ENCODE measurements at regions not wholly inside any gene's neighbourhood (a gene's known extent, or its start where the extent isn't known, plus 50 kb on each side); places are given as distances from the start of the nearest gene placed in this dataset.

GRCh38 chr2:163236553-163236952 lies 398.0 kb upstream of the KCNH7 start:
- H3K36me3 ChIP-seq (ENCODE audit: control insufficient read depth in 2 of 2, insufficient read depth in 2 of 2, low read length in 1 of 2) = no peaks in the 10 kb centered on the region
- H3K4me1 ChIP-seq (ENCODE audit: control insufficient read depth in 2 of 2, insufficient read depth in 2 of 2, low read length in 1 of 2) = no peaks in the 10 kb centered on the region
- H3K4me3 ChIP-seq (ENCODE audit: low read depth in 1 of 2, low read length in 2 of 2) = no peak overlapping the region
- no peaks in the 10 kb centered on the region for H3K27me3 ChIP-seq (ENCODE audit: control insufficient read depth in 1 of 2, insufficient read depth in 2 of 2, low read length in 2 of 2)
- peaks cover 2 to 8% of the 10 kb centered on the region in 2 donors for H3K9me3 ChIP-seq (ENCODE audit: control insufficient read depth in 2 of 2, insufficient read depth in 1 of 2, low read depth in 1 of 2, low read length in 1 of 2)
- H3K27ac ChIP-seq (ENCODE audit: low read depth in 2 of 2, low read length in 1 of 2) = no peak overlapping the region

- no peaks in the 10 kb centered on the region for H3K9me3 ChIP-seq (ENCODE audit: control insufficient read depth in 2 of 2, insufficient read depth in 1 of 2, low read depth in 1 of 2, low read length in 1 of 2)
- H3K36me3 ChIP-seq (ENCODE audit: control insufficient read depth in 2 of 2, insufficient read depth in 2 of 2, low read length in 1 of 2) = no peaks in the 10 kb centered on the region
- 88 to 90% methylated on average over 1 of the region's 1 CpG for WGBS, 2 donors
- no peaks in the 10 kb centered on the region for H3K4me1 ChIP-seq (ENCODE audit: control insufficient read depth in 2 of 2, insufficient read depth in 2 of 2, low read length in 1 of 2)
- H3K27me3 ChIP-seq (ENCODE audit: control insufficient read depth in 1 of 2, insufficient read depth in 2 of 2, low read length in 2 of 2) = no peaks in the 10 kb centered on the region
- H3K27ac ChIP-seq (ENCODE audit: low read depth in 2 of 2, low read length in 1 of 2) = no peak overlapping the region
- H3K4me3 ChIP-seq (ENCODE audit: low read depth in 1 of 2, low read length in 2 of 2) = no peak overlapping the region
Observed at GRCh38 chr2:163231666-163232065, 393.1 kb upstream of the KCNH7 start.

- Histone ChIP-seq H3K9me3 (ENCODE audit: control insufficient read depth in 2 of 2, insufficient read depth in 1 of 2, low read depth in 1 of 2, low read length in 1 of 2) (no peaks in the 10 kb centered on the region), H3K36me3 (ENCODE audit: control insufficient read depth in 2 of 2, insufficient read depth in 2 of 2, low read length in 1 of 2) (no peaks in the 10 kb centered on the region), H3K4me3 (ENCODE audit: low read depth in 1 of 2, low read length in 2 of 2) (no peak overlapping the region), H3K27ac (ENCODE audit: low read depth in 2 of 2, low read length in 1 of 2) (no peak overlapping the region), H3K27me3 (ENCODE audit: control insufficient read depth in 1 of 2, insufficient read depth in 2 of 2, low read length in 2 of 2) (no peaks in the 10 kb centered on the region), H3K4me1 (ENCODE audit: control insufficient read depth in 2 of 2, insufficient read depth in 2 of 2, low read length in 1 of 2) (no peaks in the 10 kb centered on the region)
- WGBS, 2 donors = 71 to 82% methylated on average over 3 of the region's 3 CpGs
Observed at GRCh38 chr2:163213661-163214081, 375.1 kb upstream of the KCNH7 start.

- no peaks in the 10 kb centered on the region for H3K27me3 ChIP-seq (ENCODE audit: control insufficient read depth in 1 of 2, insufficient read depth in 2 of 2, low read length in 2 of 2)
- 76 to 88% methylated on average over 1 of the region's 1 CpG for WGBS, 2 donors
- no peak overlapping the region for H3K27ac ChIP-seq (ENCODE audit: low read depth in 2 of 2, low read length in 1 of 2)
Observed at GRCh38 chr2:163210430-163210918, 371.9 kb upstream of the KCNH7 start.

GRCh38 chr2:163207693-163208370 lies 369.3 kb upstream of the KCNH7 start:
- H3K4me1 ChIP-seq (ENCODE audit: control insufficient read depth in 2 of 2, insufficient read depth in 2 of 2, low read length in 1 of 2) = no peaks in the 10 kb centered on the region

More at GRCh38 chr2:163210430-163210918, 371.9 kb upstream of the KCNH7 start:
- Histone ChIP-seq H3K4me3 (ENCODE audit: low read depth in 1 of 2, low read length in 2 of 2) (no peak overlapping the region), H3K36me3 (ENCODE audit: control insufficient read depth in 2 of 2, insufficient read depth in 2 of 2, low read length in 1 of 2) (no peaks in the 10 kb centered on the region), H3K9me3 (ENCODE audit: control insufficient read depth in 2 of 2, insufficient read depth in 1 of 2, low read depth in 1 of 2, low read length in 1 of 2) (no peaks in the 10 kb centered on the region), H3K4me1 (ENCODE audit: control insufficient read depth in 2 of 2, insufficient read depth in 2 of 2, low read length in 1 of 2) (no peaks in the 10 kb centered on the region)

GRCh38 chr2:163205589-163206254 lies 367.2 kb upstream of the KCNH7 start:
- 70 to 73% methylated on average over 7 of the region's 7 CpGs for WGBS, 2 donors
- no peaks in the 10 kb centered on the region for H3K27me3 ChIP-seq (ENCODE audit: control insufficient read depth in 1 of 2, insufficient read depth in 2 of 2, low read length in 2 of 2)
- H3K4me3 ChIP-seq (ENCODE audit: low read depth in 1 of 2, low read length in 2 of 2) = no peak overlapping the region
- no peaks in the 10 kb centered on the region for H3K4me1 ChIP-seq (ENCODE audit: control insufficient read depth in 2 of 2, insufficient read depth in 2 of 2, low read length in 1 of 2)
- H3K27ac ChIP-seq (ENCODE audit: low read depth in 2 of 2, low read length in 1 of 2) = no peak overlapping the region
- H3K36me3 ChIP-seq (ENCODE audit: control insufficient read depth in 2 of 2, insufficient read depth in 2 of 2, low read length in 1 of 2) = no peaks in the 10 kb centered on the region
- H3K9me3 ChIP-seq (ENCODE audit: control insufficient read depth in 2 of 2, insufficient read depth in 1 of 2, low read depth in 1 of 2, low read length in 1 of 2) = no peaks in the 10 kb centered on the region

More at GRCh38 chr2:163207693-163208370, 369.3 kb upstream of the KCNH7 start:
- H3K36me3 ChIP-seq (ENCODE audit: control insufficient read depth in 2 of 2, insufficient read depth in 2 of 2, low read length in 1 of 2) = no peaks in the 10 kb centered on the region
- 56 to 58% methylated on average over 2 of the region's 2 CpGs for WGBS, 2 donors
- no peaks in the 10 kb centered on the region for H3K27me3 ChIP-seq (ENCODE audit: control insufficient read depth in 1 of 2, insufficient read depth in 2 of 2, low read length in 2 of 2)
- H3K9me3 ChIP-seq (ENCODE audit: control insufficient read depth in 2 of 2, insufficient read depth in 1 of 2, low read depth in 1 of 2, low read length in 1 of 2) = no peaks in the 10 kb centered on the region
- no peak overlapping the region for H3K4me3 ChIP-seq (ENCODE audit: low read depth in 1 of 2, low read length in 2 of 2)
- no peak overlapping the region for H3K27ac ChIP-seq (ENCODE audit: low read depth in 2 of 2, low read length in 1 of 2)

GRCh38 chr2:163200741-163201140 lies 362.2 kb upstream of the KCNH7 start:
- Histone ChIP-seq H3K9me3 (ENCODE audit: control insufficient read depth in 2 of 2, insufficient read depth in 1 of 2, low read depth in 1 of 2, low read length in 1 of 2) (no peaks in the 10 kb centered on the region), H3K4me3 (ENCODE audit: low read depth in 1 of 2, low read length in 2 of 2) (no peak overlapping the region), H3K36me3 (ENCODE audit: control insufficient read depth in 2 of 2, insufficient read depth in 2 of 2, low read length in 1 of 2) (no peaks in the 10 kb centered on the region), H3K27ac (ENCODE audit: low read depth in 2 of 2, low read length in 1 of 2) (no peak overlapping the region), H3K27me3 (ENCODE audit: control insufficient read depth in 1 of 2, insufficient read depth in 2 of 2, low read length in 2 of 2) (no peaks in the 10 kb centered on the region), H3K4me1 (ENCODE audit: control insufficient read depth in 2 of 2, insufficient read depth in 2 of 2, low read length in 1 of 2) (no peaks in the 10 kb centered on the region)
- 90 to 92% methylated on average over 4 of the region's 4 CpGs for WGBS, 2 donors

GRCh38 chr2:163198972-163199371 lies 360.4 kb upstream of the KCNH7 start:
- Histone ChIP-seq H3K9me3 (ENCODE audit: control insufficient read depth in 2 of 2, insufficient read depth in 1 of 2, low read depth in 1 of 2, low read length in 1 of 2) (no peaks in the 10 kb centered on the region), H3K36me3 (ENCODE audit: control insufficient read depth in 2 of 2, insufficient read depth in 2 of 2, low read length in 1 of 2) (no peaks in the 10 kb centered on the region), H3K4me3 (ENCODE audit: low read depth in 1 of 2, low read length in 2 of 2) (no peak overlapping the region), H3K4me1 (ENCODE audit: control insufficient read depth in 2 of 2, insufficient read depth in 2 of 2, low read length in 1 of 2) (no peaks in the 10 kb centered on the region), H3K27ac (ENCODE audit: low read depth in 2 of 2, low read length in 1 of 2) (no peak overlapping the region), H3K27me3 (ENCODE audit: control insufficient read depth in 1 of 2, insufficient read depth in 2 of 2, low read length in 2 of 2) (no peaks in the 10 kb centered on the region)
- 45 to 69% methylated on average over 2 of the region's 2 CpGs for WGBS, 2 donors

- WGBS, 2 donors = 52 to 70% methylated on average over 1 of the region's 1 CpG
Observed at GRCh38 chr2:163198007-163198406, 359.4 kb upstream of the KCNH7 start.

GRCh38 chr2:163191372-163191771 lies 352.8 kb upstream of the KCNH7 start:
- H3K4me1 ChIP-seq (ENCODE audit: control insufficient read depth in 2 of 2, insufficient read depth in 2 of 2, low read length in 1 of 2) = no peaks in the 10 kb centered on the region
- no peak overlapping the region for H3K27ac ChIP-seq (ENCODE audit: low read depth in 2 of 2, low read length in 1 of 2)
- no peaks in the 10 kb centered on the region for H3K36me3 ChIP-seq (ENCODE audit: control insufficient read depth in 2 of 2, insufficient read depth in 2 of 2, low read length in 1 of 2)
- no peak overlapping the region for H3K4me3 ChIP-seq (ENCODE audit: low read depth in 1 of 2, low read length in 2 of 2)
- H3K27me3 ChIP-seq (ENCODE audit: control insufficient read depth in 1 of 2, insufficient read depth in 2 of 2, low read length in 2 of 2) = no peaks in the 10 kb centered on the region
- H3K9me3 ChIP-seq (ENCODE audit: control insufficient read depth in 2 of 2, insufficient read depth in 1 of 2, low read depth in 1 of 2, low read length in 1 of 2) = no peaks in the 10 kb centered on the region

More at GRCh38 chr2:163198007-163198406, 359.4 kb upstream of the KCNH7 start:
- Histone ChIP-seq H3K27me3 (ENCODE audit: control insufficient read depth in 1 of 2, insufficient read depth in 2 of 2, low read length in 2 of 2) (no peaks in the 10 kb centered on the region), H3K27ac (ENCODE audit: low read depth in 2 of 2, low read length in 1 of 2) (no peak overlapping the region), H3K36me3 (ENCODE audit: control insufficient read depth in 2 of 2, insufficient read depth in 2 of 2, low read length in 1 of 2) (no peaks in the 10 kb centered on the region), H3K9me3 (ENCODE audit: control insufficient read depth in 2 of 2, insufficient read depth in 1 of 2, low read depth in 1 of 2, low read length in 1 of 2) (no peaks in the 10 kb centered on the region), H3K4me3 (ENCODE audit: low read depth in 1 of 2, low read length in 2 of 2) (no peak overlapping the region), H3K4me1 (ENCODE audit: control insufficient read depth in 2 of 2, insufficient read depth in 2 of 2, low read length in 1 of 2) (no peaks in the 10 kb centered on the region)

All from esophagus (tissue), 2 donors.